Cardiac muscle cell (in vitro differentiated cells and primary cell): ENCODE measurements at regions not wholly inside any gene's neighbourhood (a gene's known extent, or its start where the extent isn't known, plus 50 kb on each side); places are given as distances from the start of the nearest gene placed in this dataset.
"Not testable (repeated sequence)": the region's sequence is repeated elsewhere in the genome, so short reads cannot be mapped to it uniquely, and the experiment has no call there.

Experiments
- DNase-seq, 2 donors: peaks; one replicate each; pipeline versions ENCODE4 v3.0.0 to v3.0.0-alpha.2; 2010 to 2017; ENCODE audit warnings: low read depth in 1 of 2, low spot score in 1 of 2
- H3K27ac ChIP-seq: fragments of 200-600 bp; sonication (generic); 2 replicates; pipeline ENCODE4 v1.5.1; 2016
- H3K27me3 ChIP-seq: fragments of 200-600 bp; sonication (generic); 2 replicates; pipeline ENCODE4 v1.6.0; 2016; ENCODE audit warnings: control low read depth
- H3K36me3 ChIP-seq: fragments of 200-600 bp; sonication (generic); 2 replicates; pipeline ENCODE4 v1.5.1; 2016; ENCODE audit warnings: control low read depth
- H3K4me1 ChIP-seq: fragments of 200-600 bp; sonication (generic); 2 replicates; pipeline ENCODE4 v1.8.1; 2017; ENCODE audit warnings: low read depth, mild to moderate bottlenecking, mixed run types
- H3K4me3 ChIP-seq: fragments of 200-600 bp; sonication (generic); 2 replicates; pipeline ENCODE4 v1.5.1; 2016; ENCODE audit warnings: mild to moderate bottlenecking
- H3K9me3 ChIP-seq: fragments of 200-600 bp; sonication (generic); 2 replicates; pipeline ENCODE4 v1.5.1; 2017; ENCODE audit warnings: low read depth, mild to moderate bottlenecking, control low read depth
- CTCF ChIP-seq: IDR thresholded peaks from 2 replicates; pipeline ENCODE4 v1.5.1; 2012; ENCODE audit warnings: low read depth, mild to moderate bottlenecking, low read length

GRCh38 chr4:40687676-40688389 lies 58.2 kb upstream of the RBM47 start:
- Histone ChIP-seq H3K9me3 (no peaks in the 10 kb centered on the region), H3K27ac (no peak overlapping the region)

GRCh38 chr4:40688446-40689095 lies 58.9 kb upstream of the RBM47 start:
- H3K4me3 ChIP-seq: no peak overlapping the region
- no peaks in the 10 kb centered on the region for H3K27me3 ChIP-seq
- H3K9me3 ChIP-seq: no peaks in the 10 kb centered on the region
- no peaks in the 10 kb centered on the region for H3K4me1 ChIP-seq
- H3K27ac ChIP-seq: no peak overlapping the region
- TF ChIP-seq CTCF: no peak
- DNase-seq: no peak
- H3K36me3 ChIP-seq: no peaks in the 10 kb centered on the region

More at GRCh38 chr4:40687676-40688389, 58.2 kb upstream of the RBM47 start:
- no peaks in the 10 kb centered on the region for H3K4me1 ChIP-seq
- H3K4me3 ChIP-seq: no peak overlapping the region
- no peak for TF ChIP-seq CTCF
- peak in 1 of 2 donors; percentile 65 for DNase-seq
- no peaks in the 10 kb centered on the region for H3K36me3 ChIP-seq
- no peaks in the 10 kb centered on the region for H3K27me3 ChIP-seq

GRCh38 chr4:40693946-40694345 lies 55.8 kb upstream of the NSUN7 start:
- no peak for DNase-seq
- Histone ChIP-seq H3K36me3 (no peaks in the 10 kb centered on the region), H3K27me3 (no peaks in the 10 kb centered on the region), H3K9me3 (no peaks in the 10 kb centered on the region), H3K27ac (no peak overlapping the region), H3K4me1 (no peaks in the 10 kb centered on the region), H3K4me3 (no peak overlapping the region)
- no peak for TF ChIP-seq CTCF

- not testable (repeated sequence) for H3K4me1 ChIP-seq, H3K27ac ChIP-seq, DNase-seq, H3K9me3 ChIP-seq, H3K4me3 ChIP-seq, H3K27me3 ChIP-seq, H3K36me3 ChIP-seq
These were observed 52.3 kb upstream of the NSUN7 start for GRCh38 chr4:40697476-40697875.

GRCh38 chr4:40698733-40699132 lies 51.0 kb upstream of the NSUN7 start:
- H3K27ac ChIP-seq: no peak overlapping the region
- H3K36me3 ChIP-seq: no peaks in the 10 kb centered on the region
- no peak for TF ChIP-seq CTCF
- no peaks in the 10 kb centered on the region for H3K9me3 ChIP-seq
- DNase-seq: no peak
- H3K4me3 ChIP-seq: no peak overlapping the region
- H3K27me3 ChIP-seq: no peaks in the 10 kb centered on the region
- H3K4me1 ChIP-seq: no peaks in the 10 kb centered on the region

GRCh38 chr4:40699648-40700047 lies 50.1 kb upstream of the NSUN7 start:
- Histone ChIP-seq H3K9me3 (no peaks in the 10 kb centered on the region), H3K36me3 (no peaks in the 10 kb centered on the region), H3K27me3 (no peaks in the 10 kb centered on the region), H3K4me3 (no peak overlapping the region), H3K27ac (no peak overlapping the region), H3K4me1 (no peaks in the 10 kb centered on the region)
- TF ChIP-seq CTCF: no peak
- DNase-seq: peak in 1 of 2 donors; percentile 63
